Left ventricle myocardium inferior (tissue), 1 donor: ENCODE measurements at regions not wholly inside any gene's neighbourhood (a gene's known extent, or its start where the extent isn't known, plus 50 kb on each side); places are given as distances from the start of the nearest gene placed in this dataset.
A peak's percentile ranks its signal among the peaks of the same experiment; 100 is the strongest.

Experiments
- DNase-seq: peaks from one replicate; pipeline ENCODE4 v3.0.0-alpha.2; 2020
- H3K27ac ChIP-seq: fragments of 200-600 bp; replicated peaks from 2 replicates; pipeline ENCODE4 v1.8.0; 2021
- H3K27me3 ChIP-seq: fragments of 200-600 bp; 2 replicates; pipeline ENCODE4 v1.8.0; 2021; ENCODE audit warnings: low read depth
- H3K36me3 ChIP-seq: fragments of 200-600 bp; 2 replicates; pipeline ENCODE4 v1.8.0; 2021
- H3K4me1 ChIP-seq: fragments of 200-600 bp; 2 replicates; pipeline ENCODE4 v1.8.0; 2021
- H3K4me3 ChIP-seq: fragments of 200-600 bp; 2 replicates; pipeline ENCODE4 v1.8.0; 2021; ENCODE audit warnings: mild to moderate bottlenecking, moderate library complexity
- H3K9me3 ChIP-seq: fragments of 200-600 bp; replicated peaks from 2 replicates; pipeline ENCODE4 v1.8.0; 2021
- CTCF ChIP-seq: fragments of 200-600 bp; IDR thresholded peaks from 2 replicates; pipeline ENCODE4 v1.8.0; 2021; ENCODE audit warnings: antibody characterized with exemption, mild to moderate bottlenecking, borderline replicate concordance
- intact Hi-C: fragments of 100-400 bp; cut with micrococcal nuclease; formaldehyde crosslinking; loops from one replicate; pipeline ENCODE4 v1.11.0; 2022
- donor health status: DM: no; HTN: yes; CAD: no; lungs with severe emphysema.

- peak overlapping the region; percentile 84 for H3K27ac ChIP-seq
- no peaks in the 10 kb centered on the region for H3K27me3 ChIP-seq
- intact Hi-C loops: loop anchor here (10.0 kb wide), 1 partner anchor 535 kb away; no protein-coding TSS in a partner anchor
- H3K4me3 ChIP-seq: no peak overlapping the region
- H3K36me3 ChIP-seq: no peaks in the 10 kb centered on the region
- peaks cover 40% of the 10 kb centered on the region for H3K4me1 ChIP-seq
- no peaks in the 10 kb centered on the region for H3K9me3 ChIP-seq
- TF ChIP-seq CTCF: peak; percentile 60
- DNase-seq: no peak
These were observed 195.2 kb downstream of the MAP2K6 start for GRCh38 chr17:69609473-69610305.

- Histone ChIP-seq H3K4me1 (no peaks in the 10 kb centered on the region), H3K4me3 (no peak overlapping the region), H3K27me3 (no peaks in the 10 kb centered on the region), H3K9me3 (peaks cover 6% of the 10 kb centered on the region), H3K27ac (no peak overlapping the region), H3K36me3 (no peaks in the 10 kb centered on the region)
- intact Hi-C loops: no loop called here
- no peak for TF ChIP-seq CTCF
- DNase-seq: no peak
These were observed 205.9 kb downstream of the MAP2K6 start for GRCh38 chr17:69620363-69620762.

- intact Hi-C loops: no loop called here
- H3K4me3 ChIP-seq: no peak overlapping the region
- no peaks in the 10 kb centered on the region for H3K4me1 ChIP-seq
- no peaks in the 10 kb centered on the region for H3K36me3 ChIP-seq
- no peak for TF ChIP-seq CTCF
- H3K9me3 ChIP-seq: peaks cover 6% of the 10 kb centered on the region
- no peaks in the 10 kb centered on the region for H3K27me3 ChIP-seq
- no peak overlapping the region for H3K27ac ChIP-seq
- DNase-seq: no peak
These were observed 211.0 kb downstream of the MAP2K6 start for GRCh38 chr17:69625474-69625873.

- TF ChIP-seq CTCF: no peak
- intact Hi-C loops: no loop called here
- H3K4me1 ChIP-seq: no peaks in the 10 kb centered on the region
- no peaks in the 10 kb centered on the region for H3K36me3 ChIP-seq
- H3K4me3 ChIP-seq: no peak overlapping the region
- H3K27me3 ChIP-seq: no peaks in the 10 kb centered on the region
- H3K27ac ChIP-seq: no peak overlapping the region
- no peak for DNase-seq
- H3K9me3 ChIP-seq: peaks cover 15% of the 10 kb centered on the region
These were observed 215.6 kb downstream of the MAP2K6 start for GRCh38 chr17:69630056-69630635.

GRCh38 chr17:69634844-69635243 lies 220.3 kb downstream of the MAP2K6 start:
- peaks cover 15% of the 10 kb centered on the region for H3K9me3 ChIP-seq
- H3K4me1 ChIP-seq: no peaks in the 10 kb centered on the region
- TF ChIP-seq CTCF: no peak
- intact Hi-C loops: no loop called here
- H3K36me3 ChIP-seq: no peaks in the 10 kb centered on the region
- no peaks in the 10 kb centered on the region for H3K27me3 ChIP-seq
- H3K4me3 ChIP-seq: no peak overlapping the region
- no peak for DNase-seq
- H3K27ac ChIP-seq: no peak overlapping the region
